ENCODE measurements at regions not wholly inside any gene's neighbourhood (a gene's known extent, or its start where the extent isn't known, plus 50 kb on each side); places are given as distances from the start of the nearest gene placed in this dataset.
"Not testable (repeated sequence)": the region's sequence is repeated elsewhere in the genome, so short reads cannot be mapped to it uniquely, and the experiment has no call there.

GRCh38 chr17:12227547-12227946, 206.9 kb downstream of the MAP2K4 start:
- intact Hi-C loops (cut with DNase I; ENCODE audit: low total_unique reads) = no loop called here
- Histone ChIP-seq H3K4me1 (peaks cover 0 to 35% (median 6%) of the 10 kb centered on the region in 4 donors), H3K36me3 (no peaks in the 10 kb centered on the region), H3K9me3 (no peaks in the 10 kb centered on the region), H3K27ac (peak overlapping the region in 2 of 5 donors; percentile 16 to 51), H3K27me3 (no peaks in the 10 kb centered on the region), H3K4me3 (no peak overlapping the region)
- DNase-seq = peak in 1 of 2 donors; percentile 21
- WGBS, 5 donors = 13 to 38% (median 32%) methylated on average over 7 of the region's 7 CpGs
- TF ChIP-seq POLR2AphosphoS5 (IDR thresholded peaks at IDR 0.05) = no peak
- no peak for TF ChIP-seq EP300 (IDR thresholded peaks at IDR 0.05)
- no peak for TF ChIP-seq CTCF (IDR thresholded peaks at IDR 0.05)
- no peak for TF ChIP-seq POLR2A (IDR thresholded peaks at IDR 0.05)

- no peaks in the 10 kb centered on the region for H3K27me3 ChIP-seq
- TF ChIP-seq POLR2AphosphoS5 (IDR thresholded peaks at IDR 0.05) (no peak), EP300 (IDR thresholded peaks at IDR 0.05) (no peak), POLR2A (IDR thresholded peaks at IDR 0.05) (no peak)
- H3K27ac ChIP-seq = peak overlapping the region in 1 of 5 donors; percentile 22
- no peaks in the 10 kb centered on the region for H3K9me3 ChIP-seq
- 65 to 88% (median 79%) methylated on average over 5 of the region's 5 CpGs for WGBS, 5 donors
- peak in 1 of 2 donors; percentile 50 for DNase-seq
- intact Hi-C loops (cut with DNase I; ENCODE audit: low total_unique reads) = no loop called here
- no peaks in the 10 kb centered on the region for H3K36me3 ChIP-seq
- peaks cover 0 to 35% (median 6%) of the 10 kb centered on the region in 4 donors for H3K4me1 ChIP-seq
- H3K4me3 ChIP-seq = no peak overlapping the region
Measured at GRCh38 chr17:12229335-12229734, 208.7 kb downstream of the MAP2K4 start.

- intact Hi-C loops (cut with DNase I; ENCODE audit: low total_unique reads) = loop anchor here (10.0 kb wide), 1 partner anchor 64 kb away; no protein-coding TSS in a partner anchor
- no peak for TF ChIP-seq EP300 (IDR thresholded peaks at IDR 0.05)
- no peak for TF ChIP-seq POLR2AphosphoS5 (IDR thresholded peaks at IDR 0.05)
- TF ChIP-seq POLR2A (IDR thresholded peaks at IDR 0.05) = no peak
- no peak for TF ChIP-seq CTCF (IDR thresholded peaks at IDR 0.05)
- 55 to 72% (median 61%) methylated on average over 4 of the region's 4 CpGs for WGBS, 5 donors
- H3K36me3 ChIP-seq = no peaks in the 10 kb centered on the region
- peak overlapping the region in 2 of 5 donors; percentile 3 to 21 for H3K27ac ChIP-seq
- DNase-seq = peak in 1 of 2 donors; percentile 67
- no peaks in the 10 kb centered on the region for H3K9me3 ChIP-seq
- H3K27me3 ChIP-seq = no peaks in the 10 kb centered on the region
- peaks cover 0 to 35% (median 6%) of the 10 kb centered on the region in 4 donors for H3K4me1 ChIP-seq
- no peak overlapping the region for H3K4me3 ChIP-seq
Measured at GRCh38 chr17:12230481-12231354, 210.0 kb downstream of the MAP2K4 start.

GRCh38 chr17:12231355-12231682, 210.6 kb downstream of the MAP2K4 start:
- H3K9me3 ChIP-seq = no peaks in the 10 kb centered on the region
- no peaks in the 10 kb centered on the region for H3K36me3 ChIP-seq
- peaks cover 0 to 35% (median 6%) of the 10 kb centered on the region in 4 donors for H3K4me1 ChIP-seq
- peak in 1 of 2 donors; percentile 22 for DNase-seq
- no peaks in the 10 kb centered on the region for H3K27me3 ChIP-seq
- no peak overlapping the region for H3K4me3 ChIP-seq
- 59 to 87% (median 73%) methylated on average over 2 of the region's 2 CpGs for WGBS, 5 donors
- intact Hi-C loops (cut with DNase I; ENCODE audit: low total_unique reads) = loop anchor here (10.0 kb wide), 1 partner anchor 63 kb away; no protein-coding TSS in a partner anchor
- TF ChIP-seq POLR2AphosphoS5 (IDR thresholded peaks at IDR 0.05) (peak in 1 of 3 donors; percentile 40), POLR2A (IDR thresholded peaks at IDR 0.05) (no peak)
- peak overlapping the region in 2 of 5 donors; percentile 21 to 36 for H3K27ac ChIP-seq

- H3K27ac ChIP-seq, H3K27me3 ChIP-seq, H3K36me3 ChIP-seq, H3K9me3 ChIP-seq, H3K4me3 ChIP-seq, DNase-seq: not testable (repeated sequence)
- H3K4me1 ChIP-seq = peaks cover 0 to 16% (median 8%) of the 10 kb centered on the region in 4 donors
- WGBS, 5 donors = 91 to 97% (median 95%) methylated on average over 5 of the region's 5 CpGs
- intact Hi-C loops (cut with DNase I; ENCODE audit: low total_unique reads) = loop anchor here (10.0 kb wide), 1 partner anchor 56 kb away; no protein-coding TSS in a partner anchor
Measured at GRCh38 chr17:12239021-12239420, 218.3 kb downstream of the MAP2K4 start.
